ENCODE measurements at regions not wholly inside any gene's neighbourhood (a gene's known extent, or its start where the extent isn't known, plus 50 kb on each side); places are given as distances from the start of the nearest gene placed in this dataset.

- 80 to 100% methylated on average over 1 to 4 of the region's 4 CpGs for WGBS, 2 donors (ENCODE audit: low coverage in 1 of 2)
- Histone ChIP-seq H3K9me3 (peaks cover 0 to 28% (median 0%) of the 10 kb centered on the region in 3 donors), H3K27ac (no peak overlapping the region), H3K4me1 (no peaks in the 10 kb centered on the region), H3K27me3 (peaks cover 45% of the 10 kb centered on the region), H3K36me3 (no peaks in the 10 kb centered on the region), H3K4me3 (no peak overlapping the region)
- ATAC-seq: no peak
- TF ChIP-seq CTCF (IDR thresholded peaks at IDR 0.05): no peak
These were observed 129.6 kb upstream of the ZNF618 start for GRCh38 chr9:113746486-113746885.

GRCh38 chr9:113748135-113748534, 128.0 kb upstream of the ZNF618 start:
- TF ChIP-seq EP300 (IDR thresholded peaks at IDR 0.05): no peak
- TF ChIP-seq POLR2AphosphoS5 (IDR thresholded peaks at IDR 0.05): no peak
- no peak for TF ChIP-seq CTCF (IDR thresholded peaks at IDR 0.05)
- no peak for TF ChIP-seq POLR2A (IDR thresholded peaks at IDR 0.05)
- no peak overlapping the region for H3K4me3 ChIP-seq
- peaks cover 0 to 28% (median 0%) of the 10 kb centered on the region in 3 donors for H3K9me3 ChIP-seq
- H3K27me3 ChIP-seq: peaks cover 44% of the 10 kb centered on the region
- no peak overlapping the region for H3K27ac ChIP-seq
- ATAC-seq: no peak
- no peaks in the 10 kb centered on the region for H3K4me1 ChIP-seq
- H3K36me3 ChIP-seq: no peaks in the 10 kb centered on the region

GRCh38 chr9:113753398-113754119, 122.5 kb upstream of the ZNF618 start:
- no peaks in the 10 kb centered on the region for H3K36me3 ChIP-seq
- no peak overlapping the region for H3K27ac ChIP-seq
- H3K4me1 ChIP-seq: no peaks in the 10 kb centered on the region
- no peak for ATAC-seq
- 59 to 66% methylated on average over 5 to 7 of the region's 7 CpGs for WGBS, 2 donors (ENCODE audit: low coverage in 1 of 2)
- no peak overlapping the region for H3K4me3 ChIP-seq
- TF ChIP-seq POLR2AphosphoS5 (IDR thresholded peaks at IDR 0.05): no peak
- H3K27me3 ChIP-seq: peaks cover 31% of the 10 kb centered on the region
- H3K9me3 ChIP-seq: peaks cover 0 to 8% (median 0%) of the 10 kb centered on the region in 3 donors

GRCh38 chr9:113754739-113755138, 121.4 kb upstream of the ZNF618 start:
- H3K4me3 ChIP-seq: no peak overlapping the region
- 73 to 83% methylated on average over 1 to 2 of the region's 2 CpGs for WGBS, 2 donors (ENCODE audit: low coverage in 1 of 2)
- H3K36me3 ChIP-seq: no peaks in the 10 kb centered on the region
- H3K27ac ChIP-seq: no peak overlapping the region
- H3K27me3 ChIP-seq: peaks cover 31% of the 10 kb centered on the region
- peaks cover 0 to 9% (median 0%) of the 10 kb centered on the region in 3 donors for H3K9me3 ChIP-seq
- ATAC-seq: no peak
- H3K4me1 ChIP-seq: no peaks in the 10 kb centered on the region
- no peak for TF ChIP-seq CTCF (IDR thresholded peaks at IDR 0.05)
- TF ChIP-seq POLR2AphosphoS5 (IDR thresholded peaks at IDR 0.05): no peak
- no peak for TF ChIP-seq POLR2A (IDR thresholded peaks at IDR 0.05)

GRCh38 chr9:113755433-113755832, 120.7 kb upstream of the ZNF618 start:
- no peak overlapping the region for H3K4me3 ChIP-seq
- no peaks in the 10 kb centered on the region for H3K4me1 ChIP-seq
- peaks cover 0 to 15% (median 0%) of the 10 kb centered on the region in 3 donors for H3K9me3 ChIP-seq
- TF ChIP-seq POLR2A (IDR thresholded peaks at IDR 0.05) (no peak), CTCF (IDR thresholded peaks at IDR 0.05) (no peak), EP300 (IDR thresholded peaks at IDR 0.05) (no peak), POLR2AphosphoS5 (IDR thresholded peaks at IDR 0.05) (no peak)
- H3K36me3 ChIP-seq: no peaks in the 10 kb centered on the region
- no peak overlapping the region for H3K27ac ChIP-seq
- ATAC-seq: no peak
- peaks cover 31% of the 10 kb centered on the region for H3K27me3 ChIP-seq
- 50 to 90% methylated on average over 3 to 4 of the region's 4 CpGs for WGBS, 2 donors (ENCODE audit: low coverage in 1 of 2)
